EH (cell line): ENCODE measurements at regions not wholly inside any gene's neighbourhood (a gene's known extent, or its start where the extent isn't known, plus 50 kb on each side); places are given as distances from the start of the nearest gene placed in this dataset.
"Not testable (repeated sequence)": the region's sequence is repeated elsewhere in the genome, so short reads cannot be mapped to it uniquely, and the experiment has no call there.

ENCODE experiments used
- DNase-seq: peaks from one replicate; pipeline ENCODE4 v3.0.0-alpha.2; 2015; ENCODE audit warnings: low read depth

GRCh38 chr5:5883562-5883961 lies 461.1 kb downstream of the ICE1 start:
- DNase-seq, result no peak

- no peak for DNase-seq
These were observed 460.7 kb downstream of the ICE1 start for GRCh38 chr5:5883146-5883545.

- no peak for DNase-seq
These were observed 460.2 kb downstream of the ICE1 start for GRCh38 chr5:5882706-5883105.

GRCh38 chr5:5881294-5881693 lies 458.8 kb downstream of the ICE1 start:
- DNase-seq, result no peak

- no peak for DNase-seq
These were observed 457.7 kb downstream of the ICE1 start for GRCh38 chr5:5880077-5880763.

- no peak for DNase-seq
These were observed 434.9 kb downstream of the ICE1 start for GRCh38 chr5:5857396-5857795.

- no peak for DNase-seq
These were observed 431.6 kb downstream of the ICE1 start for GRCh38 chr5:5854087-5854486.

GRCh38 chr5:5838493-5838892 lies 416.0 kb downstream of the ICE1 start:
- no peak for DNase-seq

- DNase-seq, result not testable (repeated sequence)
These were observed 409.1 kb downstream of the ICE1 start for GRCh38 chr5:5831622-5832021.

GRCh38 chr5:5828619-5829018 lies 406.1 kb downstream of the ICE1 start:
- DNase-seq, result no peak

- DNase-seq, result no peak
These were observed 404.4 kb downstream of the ICE1 start for GRCh38 chr5:5826911-5827310.

GRCh38 chr5:5822729-5823257 lies 400.3 kb downstream of the ICE1 start:
- no peak for DNase-seq

- DNase-seq, result no peak
These were observed 394.5 kb downstream of the ICE1 start for GRCh38 chr5:5816960-5817359.

GRCh38 chr5:5813441-5813840 lies 391.0 kb downstream of the ICE1 start:
- no peak for DNase-seq

GRCh38 chr5:5810461-5810860 lies 388.0 kb downstream of the ICE1 start:
- DNase-seq, result no peak

GRCh38 chr5:5805916-5806315 lies 383.4 kb downstream of the ICE1 start:
- no peak for DNase-seq

- DNase-seq, result no peak
These were observed 382.2 kb downstream of the ICE1 start for GRCh38 chr5:5804478-5805233.

GRCh38 chr5:5800801-5801761 lies 378.6 kb downstream of the ICE1 start:
- no peak for DNase-seq

- DNase-seq, result no peak
These were observed 377.3 kb downstream of the ICE1 start for GRCh38 chr5:5799826-5800225.

GRCh38 chr5:5799229-5799628 lies 376.8 kb downstream of the ICE1 start:
- no peak for DNase-seq

GRCh38 chr5:5798462-5798861 lies 376.0 kb downstream of the ICE1 start:
- no peak for DNase-seq

GRCh38 chr5:5798041-5798440 lies 375.6 kb downstream of the ICE1 start:
- DNase-seq, result no peak
